Keratinocyte (primary cell): ENCODE measurements at regions not wholly inside any gene's neighbourhood (a gene's known extent, or its start where the extent isn't known, plus 50 kb on each side); places are given as distances from the start of the nearest gene placed in this dataset.

Source experiments
- DNase-seq: peaks from one replicate; pipeline ENCODE4 v3.0.0-alpha.2; 2011; ENCODE audit warnings: low read depth, missing footprints, low spot score
- FAIRE-seq: peaks from 2 replicates; lab custom pipeline; 2011; peaks lifted over from hg19 to GRCh38; lab: Jason Lieb, UNC
- H2AFZ ChIP-seq: 2 replicates; pipeline ENCODE4 v1.6.0; 2012; ENCODE audit warnings: low read length, control low read depth, inconsistent platforms; ENCODE audit not compliant: control insufficient read depth
- H3K27ac ChIP-seq: 2 replicates; pipeline ENCODE4 v1.5.1; 2011; ENCODE audit warnings: low read length; ENCODE audit not compliant: control insufficient read depth, insufficient read depth
- H3K27me3 ChIP-seq: 3 replicates; pipeline ENCODE4 v1.6.0; 2011; ENCODE audit warnings: low read length; ENCODE audit not compliant: control insufficient read depth, insufficient read depth; ENCODE audit errors: extremely low read depth
- H3K36me3 ChIP-seq, 2 experiments: 2 replicates in 1 of 2; 3 replicates in 1 of 2; pipeline ENCODE4 v1.5.1; 2011; ENCODE audit warnings: low read length in 2 of 2, mild to moderate bottlenecking in 1 of 2; ENCODE audit not compliant: control insufficient read depth in 2 of 2, insufficient read depth in 2 of 2; ENCODE audit errors: extremely low read depth in 1 of 2
- H3K4me1 ChIP-seq: 3 replicates; pipeline ENCODE4 v1.5.1; 2011; ENCODE audit warnings: low read length; ENCODE audit not compliant: control insufficient read depth, insufficient read depth; ENCODE audit errors: extremely low read depth
- H3K4me2 ChIP-seq: 3 replicates; pipeline ENCODE4 v1.6.0; 2011; ENCODE audit warnings: low read depth, low read length; ENCODE audit not compliant: control insufficient read depth, insufficient read depth; ENCODE audit errors: extremely low read depth
- H3K4me3 ChIP-seq, 3 experiments: fragments of 200-600 bp in 1 of 3; sonication (generic) in 1 of 3; 2 replicates in 2 of 3; 3 replicates in 1 of 3; pipeline ENCODE4 v1.5.1; 2011 to 2016; ENCODE audit warnings: low read length in 3 of 3, mild to moderate bottlenecking in 3 of 3, control low read depth in 2 of 3, inconsistent platforms in 1 of 3, low read depth in 1 of 3, mixed read lengths in 1 of 3, mixed run types in 1 of 3, moderate library complexity in 1 of 3; ENCODE audit not compliant: control insufficient read depth in 2 of 3, insufficient read depth in 2 of 3; ENCODE audit errors: extremely low read depth in 1 of 3
- H3K79me2 ChIP-seq: 2 replicates; pipeline ENCODE4 v1.6.0; 2012; ENCODE audit warnings: low read length; ENCODE audit not compliant: control insufficient read depth, insufficient read depth
- H3K9ac ChIP-seq: 3 replicates; pipeline ENCODE4 v1.6.0; 2011; ENCODE audit warnings: low read length; ENCODE audit not compliant: control insufficient read depth, insufficient read depth; ENCODE audit errors: extremely low read depth
- H3K9me1 ChIP-seq: 3 replicates; pipeline ENCODE4 v1.6.0; 2011; ENCODE audit warnings: low read length; ENCODE audit not compliant: control insufficient read depth, insufficient read depth; ENCODE audit errors: extremely low read depth
- H3K9me3 ChIP-seq: 2 replicates; pipeline ENCODE4 v1.5.1; 2012; ENCODE audit warnings: low read depth, low read length; ENCODE audit not compliant: control insufficient read depth
- H4K20me1 ChIP-seq: 3 replicates; pipeline ENCODE4 v1.6.0; 2011; ENCODE audit warnings: low read length; ENCODE audit not compliant: control insufficient read depth, insufficient read depth; ENCODE audit errors: extremely low read depth
- CTCF ChIP-seq, 3 experiments: IDR thresholded peaks in 1 of 3; conservative IDR thresholded peaks in 1 of 3; optimal IDR thresholded peaks in 1 of 3; 2 replicates in 2 of 3; 3 replicates in 1 of 3; pipeline versions ENCODE3 to v1.5.1; 2011; ENCODE audit warnings: low read length in 3 of 3, mild to moderate bottlenecking in 3 of 3, moderate library complexity in 2 of 3, control low read depth in 1 of 3, inconsistent platforms in 1 of 3; ENCODE audit not compliant: insufficient read depth in 2 of 3; ENCODE audit errors: extremely low read depth in 1 of 3
- EZH2 ChIP-seq: IDR thresholded peaks from one replicate; pipeline ENCODE4 v1.6.1; 2012; ENCODE audit warnings: inconsistent platforms, mild to moderate bottlenecking, low read length, moderate library complexity
- dilution Hi-C: fragments of 300-500 bp; cut with MboI; formaldehyde crosslinking; loops from one replicate; pipeline ENCODE4 v1.7.0; 2020; ENCODE audit warnings: low sequenced_read_pairs; ENCODE audit not compliant: extremely low pct_ligation_motif_present

- H4K20me1 ChIP-seq: no peaks in the 10 kb centered on the region
- no peaks in the 10 kb centered on the region for H3K27me3 ChIP-seq
- no peak overlapping the region for H3K4me2 ChIP-seq
- no peak overlapping the region for H3K27ac ChIP-seq
- peaks cover 10% of the 10 kb centered on the region for H3K4me1 ChIP-seq
- no peak overlapping the region for H2AFZ ChIP-seq
- no peak for DNase-seq
- no peak overlapping the region for H3K4me3 ChIP-seq
- H3K9me1 ChIP-seq: peaks cover 2% of the 10 kb centered on the region
- no peak for FAIRE-seq
- dilution Hi-C loops: no loop called here
- H3K36me3 ChIP-seq: no peaks in the 10 kb centered on the region
- H3K9ac ChIP-seq: no peak overlapping the region
- no peak for TF ChIP-seq EZH2
- TF ChIP-seq CTCF (optimal IDR thresholded peaks at IDR 0.05 in 1 of 3, IDR thresholded peaks at IDR 0.05 in 1 of 3, conservative IDR thresholded peaks at IDR 0.05 in 1 of 3; ENCODE audit: extremely low read depth in 1 of 3, insufficient read depth in 2 of 3, low read length in 3 of 3): no peak
- no peaks in the 10 kb centered on the region for H3K79me2 ChIP-seq
- no peaks in the 10 kb centered on the region for H3K9me3 ChIP-seq
Observed at GRCh38 chr14:98959958-98960616, 311.9 kb downstream of the BCL11B start.

DNA sequence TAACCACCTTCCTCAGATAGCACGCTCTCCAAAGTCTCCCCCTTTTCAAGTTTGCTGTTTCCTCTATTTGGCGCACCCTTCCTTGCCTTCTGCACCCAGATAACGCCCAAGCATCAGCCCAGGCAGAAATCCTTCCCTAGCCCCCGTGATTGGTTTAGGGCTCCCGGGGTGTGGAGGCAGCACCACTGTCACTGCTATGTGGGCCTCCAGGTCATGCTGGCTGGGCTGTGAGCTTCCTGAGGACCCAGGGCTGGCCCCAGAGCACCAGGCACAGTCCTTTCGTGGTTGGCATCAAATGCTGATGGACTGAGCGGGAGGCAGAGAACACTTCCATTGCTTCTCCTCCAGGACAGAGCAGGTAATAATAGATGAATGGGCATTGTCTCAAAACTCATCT is 311.4 kb downstream of the BCL11B start:
- Histone ChIP-seq H3K9me1 (peaks cover 2% of the 10 kb centered on the region), H3K4me2 (no peak overlapping the region), H2AFZ (no peak overlapping the region), H4K20me1 (no peaks in the 10 kb centered on the region), H3K9ac (no peak overlapping the region), H3K27me3 (no peaks in the 10 kb centered on the region), H3K9me3 (no peaks in the 10 kb centered on the region), H3K79me2 (no peaks in the 10 kb centered on the region), H3K4me1 (peaks cover 15% of the 10 kb centered on the region), H3K4me3 (no peak overlapping the region), H3K36me3 (no peaks in the 10 kb centered on the region), H3K27ac (no peak overlapping the region)
- DNase-seq (no peak), FAIRE-seq (no peak)
- no peak for TF ChIP-seq CTCF (optimal IDR thresholded peaks at IDR 0.05 in 1 of 3, IDR thresholded peaks at IDR 0.05 in 1 of 3, conservative IDR thresholded peaks at IDR 0.05 in 1 of 3; ENCODE audit: extremely low read depth in 1 of 3, insufficient read depth in 2 of 3, low read length in 3 of 3)
- TF ChIP-seq EZH2: no peak
- dilution Hi-C loops: no loop called here
